AML-193 (cell line): ENCODE measurements at regions not wholly inside any gene's neighbourhood (a gene's known extent, or its start where the extent isn't known, plus 50 kb on each side); places are given as distances from the start of the nearest gene placed in this dataset.

Source experiments
- DNase-seq, 2 experiments: peaks; one replicate each; lab custom pipeline; 2025; lab: John Stamatoyannopoulos, UW

DNA sequence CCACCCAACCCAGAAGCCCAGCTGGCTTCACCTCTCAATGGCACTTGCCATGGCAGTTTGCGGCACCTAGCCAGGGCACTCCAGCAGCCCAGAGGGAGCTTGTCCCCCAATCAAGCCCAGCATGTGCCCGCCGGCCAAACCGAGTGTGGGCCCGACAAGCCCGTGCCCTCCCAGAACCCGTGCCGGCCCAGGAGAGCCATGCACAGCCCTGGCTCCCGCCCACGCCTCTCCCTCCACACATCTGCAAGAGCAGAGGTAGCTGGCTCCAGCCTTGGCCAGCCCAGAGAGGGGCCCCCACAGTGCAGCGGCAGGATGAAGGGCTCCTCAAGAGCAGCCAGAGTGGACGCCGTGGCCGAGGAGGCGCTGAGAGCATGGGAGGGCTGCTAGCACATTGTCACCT is 2278.0 kb upstream of the PCDH20 start:
- DNase-seq: no peak

DNA sequence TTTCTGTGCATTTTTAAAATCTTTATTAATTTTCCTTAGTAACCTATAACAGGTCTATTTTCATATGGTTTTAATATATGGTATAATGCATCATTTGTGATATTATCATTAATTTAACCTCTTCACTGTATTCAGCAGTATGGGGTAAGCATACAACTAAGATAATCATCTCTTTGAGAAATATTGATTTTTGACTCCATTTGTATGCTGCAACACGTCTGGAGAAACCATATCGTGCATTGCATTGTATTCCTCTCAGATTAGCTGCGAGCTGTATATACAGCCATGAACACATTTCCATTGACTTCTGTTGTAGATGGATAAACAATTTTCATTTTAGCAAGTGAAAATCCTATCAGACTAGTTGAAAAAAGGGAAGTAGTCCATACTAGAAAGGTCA is 2275.8 kb upstream of the PCDH20 start:
- DNase-seq: no peak

DNA sequence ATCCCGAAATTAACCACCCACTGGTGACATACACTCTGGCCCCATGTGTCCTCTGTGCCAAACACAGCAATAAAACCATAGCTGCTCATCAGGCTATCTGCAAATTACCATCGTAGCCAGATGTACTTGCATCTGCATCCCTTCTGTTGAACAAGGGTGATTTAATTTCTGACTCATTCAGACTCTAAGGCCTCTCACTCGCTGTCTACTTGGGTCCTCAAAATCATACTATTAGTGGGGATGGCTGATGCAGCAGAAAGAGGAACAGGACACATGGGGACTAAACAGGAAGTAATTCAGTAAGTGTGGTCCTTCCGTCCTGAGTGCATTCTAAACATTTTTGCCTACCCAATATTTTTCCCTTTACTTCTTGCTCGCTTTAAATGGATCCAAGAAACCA is 2275.0 kb upstream of the PCDH20 start:
- DNase-seq: no peak

DNA sequence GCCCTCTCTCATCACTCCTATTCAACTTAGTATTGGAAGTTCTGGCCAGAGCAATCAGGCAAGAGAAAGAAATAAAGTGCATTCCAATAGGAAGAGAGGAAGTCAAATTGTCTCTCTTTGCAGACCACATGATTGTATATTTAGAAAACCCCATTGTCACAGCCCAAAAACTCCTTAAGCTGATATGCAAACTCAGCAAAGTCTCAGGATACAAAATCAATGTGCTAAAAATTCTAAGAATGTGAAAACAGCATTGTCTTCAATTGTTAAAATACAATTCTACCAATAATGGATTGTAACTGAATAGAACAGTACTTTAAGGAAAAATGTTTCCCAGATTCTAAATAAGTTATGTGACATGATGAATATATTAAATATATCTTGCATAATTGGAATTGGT is 2269.2 kb upstream of the PCDH20 start:
- DNase-seq: no peak

DNA sequence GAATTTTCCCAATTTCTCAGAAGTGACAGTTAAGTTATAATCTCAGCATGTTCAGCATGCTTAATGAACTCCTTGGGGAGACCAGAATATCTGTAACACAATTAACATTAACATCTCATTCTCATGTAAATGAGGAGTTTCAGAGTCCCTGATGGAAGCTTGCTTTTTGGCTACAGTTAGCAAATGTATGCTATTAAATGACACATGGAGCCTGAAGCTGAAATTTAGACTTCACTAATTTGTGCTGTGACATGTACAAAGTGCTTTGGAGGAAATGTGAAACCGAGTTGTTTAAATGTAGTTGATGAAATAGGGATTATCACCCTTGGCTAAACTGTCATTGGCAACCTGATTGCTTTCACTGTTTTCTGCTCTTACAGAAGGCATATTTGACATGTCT is 2265.1 kb upstream of the PCDH20 start:
- no peak for DNase-seq

DNA sequence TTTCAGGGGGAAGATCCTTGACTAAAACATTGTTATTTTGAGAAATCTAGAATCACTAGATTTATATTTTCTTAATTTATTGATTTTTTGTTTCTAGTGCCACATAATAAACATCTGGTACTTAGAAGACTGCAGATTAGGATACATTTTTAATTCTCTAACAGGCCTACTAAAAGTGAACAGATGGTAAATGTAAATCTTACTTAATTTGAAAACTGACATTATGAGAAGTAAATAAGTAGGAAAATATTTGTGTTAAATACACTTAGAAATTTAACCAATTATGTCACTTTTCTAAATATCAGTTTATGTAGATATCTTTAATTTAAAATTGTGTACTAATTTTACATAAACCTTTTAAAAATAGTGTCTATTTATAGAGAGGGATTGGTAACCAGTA is 2255.6 kb upstream of the PCDH20 start:
- DNase-seq: no peak

DNA sequence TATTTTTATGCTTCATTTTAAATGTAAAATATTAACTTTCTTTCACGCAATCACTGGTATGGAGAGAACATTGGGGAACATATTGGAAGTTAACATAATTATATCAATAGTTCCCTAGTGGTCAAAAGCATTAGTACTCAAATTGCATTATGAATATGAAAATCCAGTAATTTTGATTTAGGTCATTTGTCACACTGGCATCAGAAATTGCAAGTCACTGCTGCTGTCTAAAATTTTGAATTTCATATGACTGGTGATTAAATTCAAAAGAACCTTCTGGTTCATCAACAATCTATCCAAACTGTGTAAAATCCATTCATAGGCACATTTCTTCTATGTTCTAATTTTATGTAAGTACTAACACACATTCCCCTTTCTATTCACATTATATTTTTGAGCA is 2235.7 kb upstream of the PCDH20 start:
- DNase-seq: no peak

DNA sequence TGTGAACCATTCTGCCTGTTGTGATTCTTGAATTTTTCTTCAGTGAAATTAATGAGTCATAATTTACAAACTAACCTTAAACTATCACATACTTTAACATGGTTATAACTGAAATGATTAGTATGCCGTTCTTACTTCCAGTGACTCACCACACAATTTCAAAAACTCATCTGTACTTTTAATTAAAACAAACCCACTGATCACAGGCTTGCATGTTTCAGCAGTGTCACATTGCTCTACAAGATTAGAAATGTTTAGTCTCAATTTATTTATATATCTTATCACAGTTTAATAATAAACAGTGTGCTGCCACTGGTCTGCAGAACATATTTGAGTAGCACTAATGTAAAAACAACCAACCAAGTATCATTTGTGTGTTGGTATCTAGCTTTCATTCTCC is 2227.9 kb upstream of the PCDH20 start:
- no peak for DNase-seq

DNA sequence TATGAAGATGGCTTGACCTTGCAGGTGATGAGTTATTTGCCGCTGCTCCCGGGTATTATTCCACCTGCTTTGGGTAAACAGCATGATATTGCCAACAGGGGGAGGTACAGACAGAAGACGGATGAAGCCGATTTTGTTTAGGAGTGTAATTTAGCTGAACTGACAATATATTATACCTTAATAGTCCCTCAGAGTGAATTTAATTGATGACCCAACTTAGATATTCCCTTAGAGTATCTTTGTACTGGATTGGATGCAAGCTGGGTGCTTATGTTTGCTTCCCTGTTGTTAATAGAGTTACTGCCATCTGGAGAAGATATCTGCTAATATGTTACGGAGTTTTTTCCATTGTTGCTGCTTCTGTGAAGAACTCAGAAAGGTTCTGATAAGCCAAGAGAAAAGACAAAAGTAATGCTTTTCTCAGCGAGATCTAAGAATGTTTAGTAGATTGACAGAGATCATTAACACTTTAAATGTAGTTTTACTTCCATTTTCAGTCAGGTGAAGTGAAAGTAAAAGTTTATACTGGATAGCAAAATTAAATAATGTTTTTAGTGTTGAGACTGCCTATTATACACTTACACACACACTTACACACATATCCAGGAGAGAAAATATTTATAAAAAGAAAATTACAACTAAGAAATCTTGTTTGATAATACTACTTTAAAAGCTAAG is 2220.8 kb upstream of the PCDH20 start:
- DNase-seq: no peak

DNA sequence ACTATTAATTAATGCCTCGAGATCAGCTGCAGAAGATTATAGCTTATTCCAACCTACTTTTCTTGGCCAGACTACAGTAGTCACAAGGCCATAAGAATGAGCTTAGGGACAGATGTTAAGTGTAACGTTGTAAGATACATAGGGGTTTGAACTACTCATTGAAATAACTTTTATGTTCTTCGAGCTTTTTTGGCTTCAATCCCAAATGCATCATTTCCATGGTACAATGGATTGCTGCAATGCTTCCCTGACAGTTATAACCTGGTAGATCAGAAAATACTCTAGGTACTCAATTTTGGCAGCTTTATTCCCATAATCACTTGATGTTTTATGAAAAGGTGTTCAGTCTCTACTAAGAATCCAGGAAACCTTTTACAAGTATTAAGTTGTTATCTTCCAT is 2216.7 kb upstream of the PCDH20 start:
- DNase-seq: no peak

DNA sequence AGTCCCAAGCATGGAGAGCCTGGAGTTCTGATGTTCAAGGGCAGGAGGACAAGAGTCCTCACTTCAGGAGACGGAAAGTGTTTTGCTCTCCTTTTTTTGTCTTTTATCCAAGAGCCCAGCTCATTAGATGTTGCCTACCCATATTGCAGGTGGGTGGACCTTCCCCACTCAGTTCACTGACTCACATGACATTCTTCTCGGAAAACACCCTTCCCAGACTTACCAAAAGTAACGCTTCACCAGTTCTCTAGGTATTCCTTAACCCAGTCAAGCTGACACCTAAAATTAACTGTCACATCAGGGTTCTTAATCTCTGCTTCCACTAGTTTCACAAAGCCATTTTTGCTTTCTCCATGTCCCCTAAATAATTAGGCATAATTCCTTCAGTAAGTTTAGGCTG is 2215.4 kb upstream of the PCDH20 start:
- DNase-seq: no peak

DNA sequence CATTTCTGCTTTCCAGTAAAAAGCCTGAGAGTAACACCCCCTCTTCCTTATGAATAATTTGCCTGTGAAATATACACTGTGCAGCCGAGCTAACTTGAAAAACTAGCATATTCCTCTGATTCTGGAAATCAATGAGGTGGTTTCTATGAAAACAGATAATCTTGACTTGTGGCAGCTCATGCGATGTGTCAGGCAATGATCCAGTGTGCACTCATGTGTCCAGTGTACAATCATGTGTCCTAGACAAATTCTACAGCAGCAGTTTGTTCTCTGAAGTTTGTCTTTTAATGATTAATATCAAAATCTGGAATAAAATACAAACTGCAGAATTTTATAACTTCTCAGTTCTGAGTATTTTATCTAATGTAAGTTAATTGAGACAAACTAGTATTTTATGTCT is 2213.9 kb upstream of the PCDH20 start:
- DNase-seq: no peak

DNA sequence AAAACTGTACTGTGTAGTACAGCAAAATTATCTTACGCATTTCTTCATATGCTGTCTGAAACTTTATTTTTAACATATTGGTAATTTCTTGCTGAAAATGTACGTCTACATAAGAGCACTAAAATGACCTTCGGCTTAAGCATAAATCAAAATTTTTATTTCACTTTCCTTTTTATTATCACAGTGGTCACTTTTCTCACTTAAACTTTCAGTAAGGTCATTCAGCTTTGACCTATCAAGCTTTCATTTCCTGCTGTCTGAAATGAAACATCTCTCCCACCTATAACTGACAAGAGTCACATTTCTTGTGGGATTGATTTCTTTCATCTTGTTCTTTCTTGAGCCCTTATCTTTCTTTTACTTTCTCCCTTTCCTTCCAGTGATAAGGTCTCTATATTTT is 2212.7 kb upstream of the PCDH20 start:
- DNase-seq: no peak

DNA sequence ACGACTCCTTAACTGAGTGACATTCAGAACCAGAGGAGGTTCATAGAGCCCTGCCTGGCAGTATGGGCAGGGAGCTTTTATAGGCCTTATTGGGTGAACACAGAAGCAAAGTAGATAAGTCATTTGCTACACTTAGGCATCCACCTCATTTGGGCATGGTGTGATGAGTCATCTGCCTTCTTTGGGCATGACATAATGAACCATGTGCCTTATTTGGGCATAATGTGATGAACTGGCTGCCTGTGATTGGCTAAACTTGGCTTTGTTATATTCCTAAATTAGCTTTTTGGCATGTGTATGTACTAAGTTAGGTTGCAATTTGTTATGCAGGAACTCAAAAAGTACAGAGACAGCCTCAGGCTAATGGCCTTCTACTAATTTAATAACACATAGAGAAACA is 2210.2 kb upstream of the PCDH20 start:
- no peak for DNase-seq

DNA sequence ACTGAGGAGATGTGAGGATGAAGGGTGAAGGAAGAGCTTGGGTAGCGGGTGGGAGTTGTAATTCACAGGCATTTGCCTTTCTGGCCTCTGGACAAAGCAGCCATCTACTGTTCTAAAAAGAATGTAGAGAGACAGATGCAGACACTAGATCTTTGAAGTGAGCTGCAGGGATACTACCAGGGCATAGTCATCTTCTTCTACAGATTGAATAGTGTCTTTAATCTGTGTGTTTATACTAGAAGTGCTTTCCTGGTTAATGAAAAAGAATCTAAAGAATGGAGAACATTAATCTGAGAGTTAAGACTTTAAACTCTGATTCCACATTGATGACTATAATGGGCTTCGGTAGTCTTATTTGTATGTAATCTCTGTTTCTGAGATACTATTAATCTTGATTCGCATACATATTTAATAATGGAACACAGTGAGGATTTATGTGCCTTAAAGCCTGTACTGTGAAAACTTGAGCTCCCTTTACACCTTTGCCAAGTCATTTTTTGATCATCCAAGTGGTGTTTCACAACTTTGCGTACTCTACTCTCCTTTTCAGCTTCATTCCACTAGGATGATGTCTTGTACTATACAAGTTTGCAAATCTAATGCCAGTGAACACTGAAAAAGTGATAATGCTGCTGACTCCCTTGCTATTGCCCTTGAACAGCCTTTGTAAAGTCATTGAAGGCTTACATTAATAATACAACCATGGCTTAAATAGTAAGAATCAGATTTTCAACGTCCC is 2199.4 kb upstream of the PCDH20 start:
- DNase-seq: no peak

DNA sequence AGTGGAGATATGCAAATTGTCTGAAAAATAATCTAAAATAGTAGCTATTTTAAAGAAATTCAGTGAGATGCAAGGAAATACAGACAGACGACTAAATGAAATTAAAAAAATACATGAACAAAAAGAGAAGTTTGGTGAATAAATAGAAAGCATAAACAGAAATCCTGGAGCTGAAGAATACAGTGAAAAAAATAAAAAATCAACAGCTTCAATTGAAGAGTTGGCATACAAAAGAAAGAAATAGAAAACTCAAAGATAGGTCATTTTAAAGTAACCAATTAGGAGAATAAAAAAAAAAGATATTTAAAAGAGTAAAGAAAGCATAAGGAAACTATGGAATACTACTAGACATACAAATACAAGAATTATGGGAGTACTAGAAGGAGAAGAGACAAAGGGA is 2191.5 kb upstream of the PCDH20 start:
- no peak for DNase-seq

DNA sequence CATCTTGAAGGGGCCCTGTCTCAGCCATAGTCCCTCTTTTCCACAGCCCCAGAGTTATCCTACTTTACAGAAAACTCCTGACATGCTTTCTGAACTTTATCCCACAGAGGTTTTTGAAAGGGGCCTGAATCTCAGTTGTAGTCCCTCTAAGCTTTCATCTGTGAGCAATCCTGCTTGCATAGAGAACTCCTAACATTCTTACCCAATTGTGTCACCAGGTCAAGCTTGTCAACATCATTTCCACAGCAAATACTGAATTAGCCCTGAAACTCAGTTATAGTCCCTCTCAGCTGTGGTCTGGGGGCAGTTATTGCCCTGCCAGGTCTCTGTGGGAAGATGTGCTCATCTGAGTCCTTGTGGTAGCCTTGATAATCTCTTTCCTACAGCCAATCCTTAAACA is 2190.3 kb upstream of the PCDH20 start:
- no peak for DNase-seq

DNA sequence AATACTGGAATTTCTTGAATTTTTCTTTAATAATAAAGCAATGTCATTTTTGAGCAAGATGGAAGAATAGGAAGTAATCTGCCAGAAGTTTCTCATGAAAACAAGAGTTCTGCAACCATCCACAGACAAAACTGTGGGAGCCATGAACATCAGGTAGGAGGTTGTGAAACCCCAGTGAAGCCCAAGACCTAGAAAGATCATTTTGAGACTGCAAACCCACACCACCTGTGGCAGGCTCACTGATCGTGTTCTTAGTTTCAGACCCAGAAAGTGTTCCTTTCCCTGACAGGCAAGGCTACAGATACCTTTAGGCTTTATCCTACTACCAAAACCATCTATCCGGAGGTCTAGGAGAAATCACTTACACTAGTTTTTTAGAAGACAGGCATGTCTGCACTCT is 2189.8 kb upstream of the PCDH20 start:
- DNase-seq: no peak

DNA sequence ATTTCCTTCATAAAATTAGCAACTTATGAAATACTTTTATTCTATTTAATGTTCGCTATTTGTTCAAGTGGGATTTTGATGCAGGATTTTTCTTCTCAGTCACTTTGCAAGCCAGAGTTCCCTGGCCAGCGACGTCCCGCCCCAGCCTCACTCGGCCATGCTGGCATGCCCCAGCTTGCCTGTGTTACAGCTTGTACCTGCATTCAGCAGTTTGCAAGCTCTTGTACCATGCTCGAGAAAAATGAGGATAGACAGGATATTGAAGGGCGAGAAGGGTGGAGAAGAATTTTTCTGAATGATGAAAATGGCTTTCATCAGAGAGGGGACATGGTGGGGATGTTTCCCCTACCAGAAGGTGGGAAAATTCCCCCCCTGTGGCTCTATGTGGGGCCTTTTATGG is 2180.2 kb upstream of the PCDH20 start:
- DNase-seq: no peak

DNA sequence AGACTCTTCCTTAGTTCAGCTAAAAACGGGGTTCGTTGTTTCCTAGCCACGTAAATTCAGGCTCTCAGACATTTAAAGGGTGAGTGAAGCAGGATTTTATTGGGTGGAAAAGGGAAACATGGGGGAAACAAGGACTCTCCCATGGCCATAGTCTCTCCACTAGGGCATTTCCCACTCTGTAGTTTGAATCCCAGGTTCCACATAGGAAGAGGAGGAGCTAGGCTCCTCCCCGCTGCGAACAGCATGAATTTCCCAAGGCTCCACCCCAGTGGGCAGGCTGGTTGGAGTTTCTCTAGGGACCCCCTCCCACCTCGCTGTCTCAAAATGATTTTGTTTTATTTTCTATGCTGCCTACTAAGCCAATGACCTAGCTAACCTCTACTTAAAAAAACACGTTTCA is 2170.8 kb upstream of the PCDH20 start:
- DNase-seq: no peak

DNA sequence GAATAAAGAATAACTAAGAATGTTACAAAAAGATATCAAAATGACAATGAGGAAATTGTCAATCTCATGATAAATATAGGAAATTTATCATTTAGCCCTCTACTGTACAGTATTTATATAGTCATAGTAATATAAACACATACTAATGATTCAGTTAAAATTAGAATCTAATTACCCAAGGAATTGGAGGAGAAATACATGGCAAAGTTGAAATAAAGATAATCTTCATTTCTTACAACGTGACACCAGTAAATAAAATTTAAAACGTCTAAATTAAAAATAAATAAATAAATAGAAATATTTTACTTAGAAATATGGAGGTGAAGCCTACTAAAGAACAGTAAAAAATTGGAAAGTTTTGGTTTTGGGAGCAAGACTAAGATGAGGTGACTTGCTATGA is 2163.1 kb upstream of the PCDH20 start:
- no peak for DNase-seq

DNA sequence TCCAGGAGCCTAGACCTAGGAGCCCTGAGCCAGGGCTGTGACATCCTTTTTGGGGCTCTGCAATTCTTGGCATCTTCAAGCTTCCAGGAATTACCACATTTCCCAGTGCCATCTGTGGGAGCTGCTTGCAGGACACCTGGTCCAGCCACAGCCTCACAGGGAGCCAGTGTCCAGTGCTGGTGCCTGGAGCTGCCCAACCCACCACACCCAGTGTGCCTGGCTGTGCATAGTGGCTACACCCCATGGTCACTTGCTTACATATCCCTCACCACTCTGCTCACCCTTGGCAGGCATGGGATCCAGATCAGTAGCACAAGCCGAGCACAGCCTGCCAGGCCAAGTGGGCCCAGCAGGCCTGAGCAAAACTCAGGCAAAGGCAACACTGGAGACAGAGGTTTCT is 2151.4 kb upstream of the PCDH20 start:
- DNase-seq: no peak

DNA sequence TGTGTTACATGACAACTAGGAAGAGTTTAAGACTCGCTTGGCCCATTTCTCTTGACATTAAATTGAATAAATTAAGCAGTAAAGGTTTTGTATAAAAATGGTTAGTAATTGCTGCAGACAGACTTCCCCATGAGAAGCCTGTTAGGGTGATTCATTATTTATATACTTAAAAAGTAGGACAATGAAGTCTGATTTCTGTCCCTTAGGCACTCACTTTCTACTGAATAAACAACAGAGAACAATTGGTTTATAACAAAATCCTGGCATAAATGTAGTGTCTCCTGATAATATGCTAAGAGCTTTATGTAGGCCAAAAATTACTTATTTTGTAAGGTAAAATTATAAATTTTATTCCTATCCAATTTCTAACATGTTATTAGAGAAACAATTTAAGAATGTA is 2138.5 kb upstream of the PCDH20 start:
- DNase-seq: no peak

DNA sequence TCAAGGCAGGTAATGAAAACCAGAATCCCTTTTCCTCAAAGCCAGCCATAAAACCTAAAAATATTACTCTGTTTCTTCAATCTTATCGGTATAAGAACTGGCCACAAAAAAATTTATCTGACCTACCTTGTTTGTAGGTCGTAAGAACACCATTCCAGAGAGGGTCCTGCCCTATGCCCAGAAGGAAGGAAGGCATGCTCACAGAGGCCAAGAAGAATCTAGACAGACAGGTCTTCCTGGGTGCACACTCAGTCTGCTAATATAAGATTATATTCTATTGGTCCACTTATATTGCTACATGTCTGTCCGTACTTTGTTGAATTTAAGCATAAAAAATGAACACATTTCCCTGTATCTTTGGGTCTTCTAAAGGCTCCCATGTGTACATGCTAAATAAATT is 2136.1 kb upstream of the PCDH20 start:
- DNase-seq: no peak
